SW 1271 (cell line): ENCODE measurements at regions not wholly inside any gene's neighbourhood (a gene's known extent, or its start where the extent isn't known, plus 50 kb on each side); places are given as distances from the start of the nearest gene placed in this dataset.

Experiments
- DNase-seq, 2 experiments: peaks; one replicate each; lab custom pipeline; 2025; lab: John Stamatoyannopoulos, UW

- DNase-seq = no peak
These were observed 193.9 kb downstream of the FIGN start for GRCh38 chr2:163541943-163542342.

GRCh38 chr2:163541495-163541894 lies 194.3 kb downstream of the FIGN start:
- DNase-seq = no peak

- no peak for DNase-seq
These were observed 207.1 kb downstream of the FIGN start for GRCh38 chr2:163528640-163529217.

GRCh38 chr2:163527381-163527780 lies 208.4 kb downstream of the FIGN start:
- DNase-seq = no peak

- DNase-seq = no peak
These were observed 217.0 kb downstream of the FIGN start for GRCh38 chr2:163518762-163519161.

GRCh38 chr2:163515836-163516235 lies 220.0 kb downstream of the FIGN start:
- DNase-seq = no peak

- no peak for DNase-seq
These were observed 230.5 kb downstream of the FIGN start for GRCh38 chr2:163505281-163505680.

- no peak for DNase-seq
These were observed 242.2 kb downstream of the FIGN start for GRCh38 chr2:163493359-163494298.

GRCh38 chr2:163491850-163492249 lies 244.0 kb downstream of the FIGN start:
- no peak for DNase-seq

GRCh38 chr2:163490281-163490680 lies 245.5 kb downstream of the FIGN start:
- DNase-seq = no peak

GRCh38 chr2:163481515-163481914 lies 254.3 kb downstream of the FIGN start:
- no peak for DNase-seq

GRCh38 chr2:163479599-163479998 lies 256.2 kb downstream of the FIGN start:
- DNase-seq = no peak

- DNase-seq = no peak
These were observed 260.0 kb downstream of the FIGN start for GRCh38 chr2:163475815-163476214.

- no peak for DNase-seq
These were observed 260.9 kb downstream of the FIGN start for GRCh38 chr2:163474889-163475288.

- no peak for DNase-seq
These were observed 261.5 kb downstream of the FIGN start for GRCh38 chr2:163474319-163474744.

GRCh38 chr2:163471947-163472346 lies 263.9 kb downstream of the FIGN start:
- DNase-seq = peak in 1 of 2 experiments; percentile 5

GRCh38 chr2:163469561-163469962 lies 266.2 kb downstream of the FIGN start:
- DNase-seq = no peak

GRCh38 chr2:163467251-163467630 lies 268.6 kb downstream of the FIGN start:
- DNase-seq = no peak

- no peak for DNase-seq
These were observed 269.2 kb downstream of the FIGN start for GRCh38 chr2:163466331-163467250.

- no peak for DNase-seq
These were observed 270.4 kb downstream of the FIGN start for GRCh38 chr2:163465440-163465839.

GRCh38 chr2:163463411-163463810 lies 272.4 kb downstream of the FIGN start:
- no peak for DNase-seq

- no peak for DNase-seq
These were observed 272.8 kb downstream of the FIGN start for GRCh38 chr2:163462993-163463392.
